ENCODE measurements at regions not wholly inside any gene's neighbourhood (a gene's known extent, or its start where the extent isn't known, plus 50 kb on each side); places are given as distances from the start of the nearest gene placed in this dataset.

DNA sequence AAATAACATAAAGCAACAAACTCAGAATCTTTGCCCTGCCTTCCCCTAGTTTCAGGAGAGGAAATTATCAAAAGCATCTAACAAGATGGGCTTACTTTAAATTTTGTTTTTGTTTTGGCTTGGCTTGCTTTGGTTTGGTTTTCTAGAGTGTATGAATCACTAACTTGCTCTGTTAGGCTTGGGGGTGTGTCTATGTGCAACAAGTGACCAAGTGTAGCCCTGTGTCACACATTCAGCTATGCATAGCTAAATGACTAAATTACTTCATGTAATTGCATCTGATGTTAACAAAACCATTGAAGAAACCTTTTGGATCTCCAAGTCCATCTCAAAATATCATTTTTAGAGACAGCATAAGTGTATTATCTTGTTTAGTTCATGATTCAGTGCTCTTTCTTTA lies 251.0 kb downstream of the TFEC start:
- no peak for TF ChIP-seq CTCF (IDR thresholded peaks at IDR 0.05)
- no peak for TF ChIP-seq POLR2A (IDR thresholded peaks at IDR 0.05)

Data from heart left ventricle (tissue), 13 donors.